ENCODE measurements at regions not wholly inside any gene's neighbourhood (a gene's known extent, or its start where the extent isn't known, plus 50 kb on each side); places are given as distances from the start of the nearest gene placed in this dataset.
A peak's percentile ranks its signal among the peaks of the same experiment; 100 is the strongest.

DNA sequence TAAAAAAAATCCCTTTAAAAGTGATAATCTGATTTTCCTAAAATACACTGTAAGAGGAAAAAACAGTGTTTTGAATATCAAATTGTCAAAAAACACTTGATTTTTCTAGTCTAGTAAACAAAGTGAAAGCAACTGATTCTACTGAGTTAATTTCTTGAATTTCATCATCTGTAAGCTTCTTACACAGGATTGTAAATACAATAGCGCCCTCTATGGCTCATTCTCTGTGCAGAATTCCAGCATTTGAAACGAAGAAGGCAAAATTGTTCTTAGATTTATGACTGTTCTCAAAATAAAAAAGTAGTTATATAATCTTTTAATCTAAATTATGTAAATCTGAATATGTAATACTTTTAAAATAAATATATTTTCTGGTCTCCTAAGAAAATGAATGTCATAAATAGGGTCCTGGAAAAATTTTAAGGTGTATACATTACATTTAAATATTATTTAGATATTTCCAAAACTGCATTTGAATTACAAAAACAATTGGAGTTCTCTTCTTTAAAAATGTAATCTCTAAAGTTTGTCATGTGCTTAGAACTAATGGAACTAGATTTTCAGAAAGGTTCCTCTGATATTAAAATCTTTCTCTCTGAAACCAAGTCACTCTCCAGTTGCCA lies 176.9 kb upstream of the MC4R start:
- TF ChIP-seq ZFX (IDR thresholded peaks at IDR 0.05; ENCODE audit: borderline replicate concordance), result no peak
- TF ChIP-seq, protein P1, sequence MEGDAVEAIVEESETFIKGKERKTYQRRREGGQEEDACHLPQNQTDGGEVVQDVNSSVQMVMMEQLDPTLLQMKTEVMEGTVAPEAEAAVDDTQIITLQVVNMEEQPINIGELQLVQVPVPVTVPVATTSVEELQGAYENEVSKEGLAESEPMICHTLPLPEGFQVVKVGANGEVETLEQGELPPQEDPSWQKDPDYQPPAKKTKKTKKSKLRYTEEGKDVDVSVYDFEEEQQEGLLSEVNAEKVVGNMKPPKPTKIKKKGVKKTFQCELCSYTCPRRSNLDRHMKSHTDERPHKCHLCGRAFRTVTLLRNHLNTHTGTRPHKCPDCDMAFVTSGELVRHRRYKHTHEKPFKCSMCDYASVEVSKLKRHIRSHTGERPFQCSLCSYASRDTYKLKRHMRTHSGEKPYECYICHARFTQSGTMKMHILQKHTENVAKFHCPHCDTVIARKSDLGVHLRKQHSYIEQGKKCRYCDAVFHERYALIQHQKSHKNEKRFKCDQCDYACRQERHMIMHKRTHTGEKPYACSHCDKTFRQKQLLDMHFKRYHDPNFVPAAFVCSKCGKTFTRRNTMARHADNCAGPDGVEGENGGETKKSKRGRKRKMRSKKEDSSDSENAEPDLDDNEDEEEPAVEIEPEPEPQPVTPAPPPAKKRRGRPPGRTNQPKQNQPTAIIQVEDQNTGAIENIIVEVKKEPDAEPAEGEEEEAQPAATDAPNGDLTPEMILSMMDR (IDR thresholded peaks at IDR 0.05), result peak; percentile 82
- no peak overlapping the region for H3K27ac ChIP-seq

DNA sequence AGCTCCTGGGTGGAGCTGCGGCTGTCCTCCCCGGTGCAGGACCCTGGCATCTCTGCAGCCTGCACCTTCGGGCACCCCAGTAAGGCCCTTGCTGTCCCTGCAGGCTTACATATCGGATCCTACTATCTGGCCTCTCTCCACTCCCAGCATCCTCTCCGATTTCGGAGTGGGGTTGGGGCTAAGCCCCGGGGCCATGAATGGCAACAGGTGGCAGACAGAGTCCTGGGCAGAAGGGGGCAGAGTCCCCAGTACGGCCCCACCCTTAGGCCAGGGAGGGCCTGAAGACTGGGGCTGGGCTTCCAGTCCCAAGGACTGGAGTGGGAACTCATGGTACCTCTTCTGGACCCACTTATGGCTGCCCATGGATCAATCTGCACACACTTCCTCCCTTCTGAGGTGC lies 180.4 kb upstream of the MC4R start:
- TF ChIP-seq, protein P1 (IDR thresholded peaks at IDR 0.05), result no peak
- TF ChIP-seq ZFX (IDR thresholded peaks at IDR 0.05; ENCODE audit: borderline replicate concordance), result no peak

DNA sequence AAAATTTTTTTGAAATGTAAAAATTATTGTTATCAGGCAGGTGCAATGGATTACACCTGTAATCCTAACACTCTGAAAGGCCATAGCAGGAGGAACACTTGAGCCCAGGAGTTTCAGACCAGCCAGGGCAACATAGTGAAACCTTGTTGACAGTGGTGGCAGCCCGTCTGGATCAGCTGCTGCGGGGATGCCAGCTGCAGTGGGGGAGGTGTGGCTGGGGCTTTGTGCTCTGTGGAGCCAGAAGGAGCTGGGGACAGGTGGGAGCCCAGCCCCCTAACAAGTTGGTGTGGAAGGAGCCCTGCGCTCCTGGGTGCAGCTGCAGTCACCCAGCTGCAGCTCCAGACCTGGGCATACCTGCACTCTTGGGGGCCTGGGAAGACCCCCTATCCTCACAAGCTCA lies 182.4 kb upstream of the MC4R start:
- H3K27ac ChIP-seq, result no peak overlapping the region
- no peak for TF ChIP-seq ZFX (IDR thresholded peaks at IDR 0.05; ENCODE audit: borderline replicate concordance)
- TF ChIP-seq, protein P1 (IDR thresholded peaks at IDR 0.05), result no peak

More for the DNA sequence above, 180.4 kb upstream of the MC4R start:
- no peak overlapping the region for H3K27ac ChIP-seq

DNA sequence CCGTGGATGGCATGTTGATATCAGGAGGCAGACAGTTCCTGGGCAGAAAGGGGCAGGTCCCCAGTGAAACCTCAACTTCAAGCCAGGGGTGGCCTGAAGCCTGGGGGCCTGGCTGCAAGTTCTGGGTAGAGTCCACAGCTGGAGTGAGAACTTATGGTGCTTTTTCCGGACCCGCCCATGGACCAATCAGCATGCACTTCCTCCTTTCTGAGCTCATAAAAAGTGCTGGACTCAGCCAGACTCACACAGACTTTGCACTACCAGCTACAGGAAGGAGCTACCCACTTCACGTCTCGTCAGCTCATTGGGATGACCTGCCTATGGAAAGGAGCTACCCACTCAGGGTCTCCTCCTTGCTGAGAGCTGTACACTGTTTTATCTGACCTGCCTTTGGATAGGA lies 183.1 kb upstream of the MC4R start:
- TF ChIP-seq, protein P1 (IDR thresholded peaks at IDR 0.05), result no peak
- TF ChIP-seq ZFX (IDR thresholded peaks at IDR 0.05; ENCODE audit: borderline replicate concordance), result no peak
- H3K27ac ChIP-seq, result no peak overlapping the region

DNA sequence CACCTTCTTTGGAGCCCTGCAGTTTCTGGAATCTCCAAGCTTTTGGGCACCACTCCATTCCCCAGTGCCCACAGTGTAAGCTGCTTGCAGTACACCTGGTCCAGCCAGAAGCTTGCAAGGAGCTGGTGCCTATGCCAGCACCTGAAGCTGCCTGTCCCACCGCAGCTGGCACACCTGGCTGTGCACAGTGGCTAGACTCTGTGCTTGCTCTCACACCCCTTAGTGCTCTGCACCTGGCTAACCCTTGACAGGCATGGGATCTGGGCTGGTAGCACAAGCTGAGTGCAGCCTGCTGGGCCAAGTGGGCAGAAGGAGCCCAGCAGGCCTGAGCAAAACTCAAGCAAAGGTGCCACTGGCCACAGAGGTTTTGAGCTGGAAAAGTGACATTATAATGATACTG lies 183.8 kb upstream of the MC4R start:
- TF ChIP-seq ZFX (IDR thresholded peaks at IDR 0.05; ENCODE audit: borderline replicate concordance), result no peak
- TF ChIP-seq, protein P1 (IDR thresholded peaks at IDR 0.05), result no peak
- no peak overlapping the region for H3K27ac ChIP-seq

DNA sequence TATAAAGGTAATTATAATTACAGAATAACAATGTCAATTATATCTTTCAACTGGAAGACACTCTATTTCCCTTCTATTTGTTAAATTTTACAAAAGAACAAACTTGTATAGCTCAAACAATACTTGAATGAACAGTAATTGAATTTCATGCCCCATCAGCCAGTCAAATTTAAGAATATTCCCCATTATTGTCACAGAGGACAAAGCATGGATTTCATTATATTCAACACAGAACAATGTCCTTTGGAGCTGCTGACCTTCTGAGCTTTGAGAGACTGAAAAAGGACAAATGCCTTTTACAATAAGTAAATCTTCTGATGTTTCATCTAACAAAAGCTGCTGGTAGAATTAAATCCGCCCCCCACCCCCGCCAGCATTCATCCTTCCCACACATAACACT lies 187.5 kb upstream of the MC4R start:
- TF ChIP-seq, protein P1 (IDR thresholded peaks at IDR 0.05), result no peak
- TF ChIP-seq ZFX (IDR thresholded peaks at IDR 0.05; ENCODE audit: borderline replicate concordance), result no peak
- H3K27ac ChIP-seq, result no peak overlapping the region

DNA sequence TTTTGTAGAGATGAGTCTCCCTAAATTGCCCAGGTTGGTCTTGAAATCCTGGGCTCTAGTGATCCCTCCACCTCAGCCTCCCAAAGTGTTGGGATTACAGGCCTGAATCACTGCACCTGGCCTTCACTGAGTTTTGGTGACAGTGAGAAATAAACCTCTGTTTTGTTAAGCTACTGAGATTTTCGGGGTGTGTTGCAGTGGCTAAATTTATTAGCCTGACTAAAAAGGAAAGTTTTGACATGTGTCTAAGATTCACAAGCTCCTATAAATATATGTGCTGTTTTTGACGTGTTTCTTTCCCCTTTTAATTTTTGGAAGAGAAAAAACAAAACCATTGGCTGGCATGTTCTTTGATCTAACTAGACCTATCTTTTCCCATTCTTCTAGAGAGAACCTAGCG lies 190.5 kb upstream of the MC4R start:
- TF ChIP-seq, protein P1 (IDR thresholded peaks at IDR 0.05), result no peak
- no peak for TF ChIP-seq ZFX (IDR thresholded peaks at IDR 0.05; ENCODE audit: borderline replicate concordance)
- no peak overlapping the region for H3K27ac ChIP-seq
